ENCODE measurements at regions not wholly inside any gene's neighbourhood (a gene's known extent, or its start where the extent isn't known, plus 50 kb on each side); places are given as distances from the start of the nearest gene placed in this dataset.
"Not testable (repeated sequence)": the region's sequence is repeated elsewhere in the genome, so short reads cannot be mapped to it uniquely, and the experiment has no call there.

- Histone ChIP-seq H3K4me1 (ENCODE audit: insufficient read depth, low read length, poor library complexity, severe bottlenecking) (no peaks in the 10 kb centered on the region), H3K36me3 (ENCODE audit: insufficient read depth, low read length, poor library complexity, severe bottlenecking) (no peaks in the 10 kb centered on the region), H3K27ac (ENCODE audit: low read depth, low read length, poor library complexity, severe bottlenecking) (no peak overlapping the region), H3K4me3 (ENCODE audit: low read depth, low read length, poor library complexity, severe bottlenecking) (no peak overlapping the region), H3K9me3 (ENCODE audit: low read depth, low read length, poor library complexity, severe bottlenecking) (no peaks in the 10 kb centered on the region), H3K27me3 (replicated peaks; ENCODE audit: insufficient read depth, low read depth, low read length, poor library complexity) (no peaks in the 10 kb centered on the region)
- intact Hi-C loops (cut with micrococcal nuclease; ENCODE audit: unreplicated experiment) = no loop called here
- ChIA-PET CTCF (no interaction called here), POLR2A (ENCODE audit: low non-redundant PET) (no interaction called here)
- no TSS peak for BruUV-seq (replicated peaks)
- no peak for DNase-seq (ENCODE audit: low spot score)
- TF ChIP-seq EZH2 (IDR thresholded peaks at IDR 0.05; ENCODE audit: borderline replicate concordance, low read depth, low read length, poor library complexity, severe bottlenecking) (no peak), CTCF (conservative IDR thresholded peaks at IDR 0.05; ENCODE audit: low read depth, low read length) (no peak)
Observed at GRCh38 chr2:8125741-8126711, 555.8 kb upstream of the ID2 start.

GRCh38 chr2:8126783-8127182 is 555.1 kb upstream of the ID2 start:
- no peaks in the 10 kb centered on the region for H3K27me3 ChIP-seq (replicated peaks; ENCODE audit: insufficient read depth, low read depth, low read length, poor library complexity)
- no peak overlapping the region for H3K27ac ChIP-seq (ENCODE audit: low read depth, low read length, poor library complexity, severe bottlenecking)
- H3K36me3 ChIP-seq (ENCODE audit: insufficient read depth, low read length, poor library complexity, severe bottlenecking) = no peaks in the 10 kb centered on the region
- ChIA-PET POLR2A (ENCODE audit: low non-redundant PET) (no interaction called here), CTCF (no interaction called here)
- TF ChIP-seq EZH2 (IDR thresholded peaks at IDR 0.05; ENCODE audit: borderline replicate concordance, low read depth, low read length, poor library complexity, severe bottlenecking) (no peak), CTCF (conservative IDR thresholded peaks at IDR 0.05; ENCODE audit: low read depth, low read length) (no peak)
- no peak overlapping the region for H3K4me3 ChIP-seq (ENCODE audit: low read depth, low read length, poor library complexity, severe bottlenecking)
- intact Hi-C loops (cut with micrococcal nuclease; ENCODE audit: unreplicated experiment) = no loop called here
- no peaks in the 10 kb centered on the region for H3K4me1 ChIP-seq (ENCODE audit: insufficient read depth, low read length, poor library complexity, severe bottlenecking)
- H3K9me3 ChIP-seq (ENCODE audit: low read depth, low read length, poor library complexity, severe bottlenecking) = no peaks in the 10 kb centered on the region
- no TSS peak for BruUV-seq (replicated peaks)
- DNase-seq (ENCODE audit: low spot score) = no peak

DNA sequence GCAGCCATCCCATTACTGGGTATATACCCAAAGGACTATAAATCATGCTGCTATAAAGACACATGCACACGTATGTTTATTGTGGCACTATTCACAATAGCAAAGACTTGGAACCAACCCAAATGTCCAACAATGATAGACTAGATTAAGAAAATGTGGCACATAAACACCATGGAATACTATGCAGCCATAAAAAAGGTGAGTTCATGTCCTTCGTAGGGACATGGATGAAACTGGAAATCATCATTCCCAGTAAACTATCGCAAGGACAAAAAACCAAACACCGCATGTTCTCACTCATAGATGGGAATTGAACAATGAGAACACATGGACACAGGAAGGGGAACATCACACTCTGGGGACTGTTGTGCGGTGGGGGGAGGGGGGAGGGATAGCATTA is 550.4 kb upstream of the ID2 start:
- intact Hi-C loops (cut with micrococcal nuclease; ENCODE audit: unreplicated experiment); H3K27me3 ChIP-seq (replicated peaks; ENCODE audit: insufficient read depth, low read depth, low read length, poor library complexity); POLR2A ChIA-PET (ENCODE audit: low non-redundant PET); DNase-seq (ENCODE audit: low spot score); H3K9me3 ChIP-seq (ENCODE audit: low read depth, low read length, poor library complexity, severe bottlenecking); CTCF ChIA-PET; H3K27ac ChIP-seq (ENCODE audit: low read depth, low read length, poor library complexity, severe bottlenecking); H3K36me3 ChIP-seq (ENCODE audit: insufficient read depth, low read length, poor library complexity, severe bottlenecking); H3K4me3 ChIP-seq (ENCODE audit: low read depth, low read length, poor library complexity, severe bottlenecking); BruUV-seq (replicated peaks): not testable (repeated sequence)
- H3K4me1 ChIP-seq (ENCODE audit: insufficient read depth, low read length, poor library complexity, severe bottlenecking) = peaks cover 29% of the 10 kb centered on the region
